Lung (tissue), 11 donors: ENCODE measurements at regions not wholly inside any gene's neighbourhood (a gene's known extent, or its start where the extent isn't known, plus 50 kb on each side); places are given as distances from the start of the nearest gene placed in this dataset.

Experiments
- ATAC-seq: fragments of 200-7000 bp; cut with Tn5 transposase; one replicate; pipeline ENCODE4 v1.9.1; 2020; ENCODE audit warnings: moderate number of reproducible peaks; ENCODE audit not compliant: insufficient read depth, low FRiP score
- DNase-seq, 3 donors: peaks; one replicate each; pipeline ENCODE4 v3.0.0-alpha.2; 2013 to 2017
- H3K27ac ChIP-seq, 2 donors: one replicate each; pipeline ENCODE4 v1.5.1; 2013; ENCODE audit warnings: mild to moderate bottlenecking in 2 of 2, moderate library complexity in 2 of 2, control low read depth in 1 of 2, inconsistent platforms in 1 of 2, low read depth in 1 of 2, low read length in 1 of 2
- H3K27me3 ChIP-seq, 3 donors: one replicate each; pipeline ENCODE4 v1.5.1; 2013; ENCODE audit warnings: low read length in 2 of 3; ENCODE audit not compliant: control insufficient read depth in 3 of 3, insufficient read depth in 3 of 3
- H3K36me3 ChIP-seq, 4 donors: one replicate each; pipeline ENCODE4 v1.5.1; 2013; ENCODE audit warnings: low read length in 4 of 4, mild to moderate bottlenecking in 1 of 4, moderate library complexity in 1 of 4; ENCODE audit not compliant: control insufficient read depth in 4 of 4, insufficient read depth in 4 of 4
- H3K4me1 ChIP-seq, 5 donors: one replicate each; pipeline ENCODE4 v1.5.1; 2013; ENCODE audit warnings: low read length in 5 of 5, mild to moderate bottlenecking in 2 of 5, moderate library complexity in 1 of 5; ENCODE audit not compliant: control insufficient read depth in 5 of 5, insufficient read depth in 5 of 5
- H3K4me3 ChIP-seq: one replicate; pipeline ENCODE4 v1.5.1; 2013; ENCODE audit warnings: mild to moderate bottlenecking, control low read depth, moderate library complexity
- H3K9ac ChIP-seq, 2 donors: one replicate each; pipeline ENCODE4 v1.5.1; 2013; ENCODE audit warnings: low read length in 2 of 2, control low read depth in 1 of 2; ENCODE audit not compliant: insufficient read depth in 1 of 2
- H3K9me3 ChIP-seq, 4 donors: one replicate each; pipeline ENCODE4 v1.5.1; 2013; ENCODE audit warnings: low read length in 3 of 4, mild to moderate bottlenecking in 1 of 4, moderate library complexity in 1 of 4; ENCODE audit not compliant: control insufficient read depth in 4 of 4, insufficient read depth in 3 of 4
- WGBS, 2 donors: extraction: QIAGEN DNeasy Blood & Tissue Kit; methylation state at CpG; one replicate each; pipeline ENCODE4 v1.1.7; 2013; 5-methylcytosine and 5-hydroxymethylcytosine counted together
- TF ChIP-seq, protein P1 (sequence below): IDR thresholded peaks from 2 replicates; pipeline ENCODE4 v1.5.1; 2012; ENCODE audit warnings: mild to moderate bottlenecking; ENCODE audit errors: control extremely low read depth, extremely low read depth
- donor health status: control.
- donor health status: control.
- donor health status: Bipolar disorder and iron deficiency.
- donor health status: healthy.
- donor health status: DM: yes; HTN: yes; CAD: no.

DNA sequence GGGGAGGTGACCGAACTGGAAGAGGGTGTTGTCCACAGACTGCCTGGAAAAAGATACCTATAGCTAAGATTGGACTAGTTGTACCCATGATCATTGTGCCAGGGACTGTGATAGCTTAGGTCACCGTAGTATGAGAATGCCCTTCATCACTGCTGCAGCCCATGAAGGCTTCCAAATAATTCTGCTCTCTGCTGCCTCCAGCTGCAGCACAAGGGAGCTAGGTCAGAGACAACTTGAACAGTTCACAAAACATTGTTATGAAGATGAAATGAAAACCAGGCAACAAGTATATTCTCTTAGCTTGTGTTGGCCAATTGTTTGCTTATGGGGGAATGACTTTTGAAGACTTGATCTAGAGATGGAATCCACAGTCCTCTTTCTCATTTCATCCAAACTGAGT is 246.7 kb downstream of the MRPL39 start:
- Histone ChIP-seq H3K27me3 (no peaks in the 10 kb centered on the region), H3K9ac (no peak overlapping the region), H3K27ac (no peak overlapping the region), H3K4me1 (no peaks in the 10 kb centered on the region), H3K36me3 (no peaks in the 10 kb centered on the region), H3K4me3 (no peak overlapping the region), H3K9me3 (no peaks in the 10 kb centered on the region)
- no peak for ATAC-seq
- no peak for DNase-seq
- 79 to 94% methylated on average over 2 of the region's 2 CpGs for WGBS, 2 donors
- TF ChIP-seq, protein P1, sequence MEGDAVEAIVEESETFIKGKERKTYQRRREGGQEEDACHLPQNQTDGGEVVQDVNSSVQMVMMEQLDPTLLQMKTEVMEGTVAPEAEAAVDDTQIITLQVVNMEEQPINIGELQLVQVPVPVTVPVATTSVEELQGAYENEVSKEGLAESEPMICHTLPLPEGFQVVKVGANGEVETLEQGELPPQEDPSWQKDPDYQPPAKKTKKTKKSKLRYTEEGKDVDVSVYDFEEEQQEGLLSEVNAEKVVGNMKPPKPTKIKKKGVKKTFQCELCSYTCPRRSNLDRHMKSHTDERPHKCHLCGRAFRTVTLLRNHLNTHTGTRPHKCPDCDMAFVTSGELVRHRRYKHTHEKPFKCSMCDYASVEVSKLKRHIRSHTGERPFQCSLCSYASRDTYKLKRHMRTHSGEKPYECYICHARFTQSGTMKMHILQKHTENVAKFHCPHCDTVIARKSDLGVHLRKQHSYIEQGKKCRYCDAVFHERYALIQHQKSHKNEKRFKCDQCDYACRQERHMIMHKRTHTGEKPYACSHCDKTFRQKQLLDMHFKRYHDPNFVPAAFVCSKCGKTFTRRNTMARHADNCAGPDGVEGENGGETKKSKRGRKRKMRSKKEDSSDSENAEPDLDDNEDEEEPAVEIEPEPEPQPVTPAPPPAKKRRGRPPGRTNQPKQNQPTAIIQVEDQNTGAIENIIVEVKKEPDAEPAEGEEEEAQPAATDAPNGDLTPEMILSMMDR, result no peak

DNA sequence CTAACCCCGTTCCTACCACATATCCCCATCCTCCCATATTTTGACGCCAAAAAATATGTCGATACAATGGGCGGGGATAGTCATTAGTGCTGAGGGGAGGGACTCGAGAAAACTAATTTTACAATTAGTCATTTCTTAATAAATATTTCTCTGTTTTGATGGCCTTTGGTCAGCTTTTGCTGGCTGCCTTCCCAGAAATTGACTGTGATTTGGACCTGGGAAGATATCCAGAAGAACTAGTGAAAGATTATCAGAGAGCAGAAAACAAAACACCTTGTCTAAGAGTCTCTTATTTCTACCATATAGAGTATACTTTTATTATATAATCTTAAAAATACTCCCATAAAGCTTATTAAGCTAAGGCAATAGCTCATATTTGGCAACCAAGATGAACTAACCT is 247.6 kb downstream of the MRPL39 start:
- H3K27me3 ChIP-seq, result no peaks in the 10 kb centered on the region
- H3K36me3 ChIP-seq, result no peaks in the 10 kb centered on the region
- no peak for ATAC-seq
- WGBS, 2 donors, result 86 to 93% methylated on average over 5 of the region's 5 CpGs
- no peaks in the 10 kb centered on the region for H3K9me3 ChIP-seq
- no peak for DNase-seq
- TF ChIP-seq, protein P1, result no peak
- no peak overlapping the region for H3K27ac ChIP-seq
- no peak overlapping the region for H3K4me3 ChIP-seq
- no peaks in the 10 kb centered on the region for H3K4me1 ChIP-seq
- no peak overlapping the region for H3K9ac ChIP-seq

DNA sequence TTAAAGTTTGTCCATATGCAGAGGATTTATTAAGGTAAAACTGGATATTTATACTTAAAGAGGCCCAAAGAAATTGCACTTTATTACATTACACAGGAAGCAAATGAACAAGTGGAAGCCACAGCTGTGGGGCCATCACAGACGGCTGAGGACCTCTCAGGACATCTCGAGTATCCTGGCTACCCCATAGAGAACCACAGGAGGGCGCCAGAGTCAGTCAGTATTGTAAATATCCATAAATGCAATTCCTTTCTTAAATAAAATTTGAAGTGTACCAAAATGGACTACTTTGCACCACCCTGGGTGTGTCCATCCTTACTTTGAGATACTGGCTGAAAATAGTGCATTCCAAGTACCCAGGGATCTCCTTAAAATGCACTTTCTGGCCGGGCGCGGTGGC is 257.2 kb downstream of the MRPL39 start:
- peaks cover 0 to 5% (median 0%) of the 10 kb centered on the region in 5 donors for H3K4me1 ChIP-seq
- H3K27ac ChIP-seq, result no peak overlapping the region
- H3K36me3 ChIP-seq, result no peaks in the 10 kb centered on the region
- ATAC-seq (no peak), DNase-seq (peak; percentile 19 to 50 (median 44))
- H3K9me3 ChIP-seq, result peaks cover 0 to 2% (median 0%) of the 10 kb centered on the region in 4 donors
- H3K4me3 ChIP-seq, result no peak overlapping the region
- H3K27me3 ChIP-seq, result no peaks in the 10 kb centered on the region
- no peak overlapping the region for H3K9ac ChIP-seq
- 67 to 69% methylated on average over 6 of the region's 6 CpGs for WGBS, 2 donors
- TF ChIP-seq, protein P1, result no peak
